ENCODE measurements at regions not wholly inside any gene's neighbourhood (a gene's known extent, or its start where the extent isn't known, plus 50 kb on each side); places are given as distances from the start of the nearest gene placed in this dataset.
"Not testable (repeated sequence)": the region's sequence is repeated elsewhere in the genome, so short reads cannot be mapped to it uniquely, and the experiment has no call there.

- DNase-seq, result no peak
Observed at GRCh38 chr2:7860693-7861092, 821.2 kb upstream of the ID2 start.

GRCh38 chr2:7861910-7862702, 819.8 kb upstream of the ID2 start:
- no peak for DNase-seq

- DNase-seq, result no peak
Observed at GRCh38 chr2:7866104-7866503, 815.8 kb upstream of the ID2 start.

- DNase-seq, result no peak
Observed at GRCh38 chr2:7866825-7867224, 815.0 kb upstream of the ID2 start.

DNA sequence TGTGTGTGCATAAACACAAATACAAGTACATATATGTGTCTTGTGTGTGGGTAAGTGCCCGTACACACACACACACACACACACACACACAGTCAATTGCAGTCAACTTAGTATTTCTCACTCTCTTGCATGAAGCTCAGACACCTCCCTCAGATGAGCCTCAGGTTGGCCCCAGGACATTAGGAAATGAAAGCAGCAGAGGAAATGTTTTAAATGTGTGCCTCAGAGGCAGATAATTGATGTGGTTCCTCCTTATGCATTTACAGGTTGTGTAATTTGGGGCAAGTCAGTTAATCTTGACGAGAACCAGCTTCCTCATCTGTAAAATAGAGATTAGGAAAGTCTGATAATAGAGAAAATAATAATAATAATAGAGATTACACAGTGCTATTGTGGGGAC, 814.0 kb upstream of the ID2 start:
- no peak for DNase-seq

GRCh38 chr2:7868836-7869235, 813.0 kb upstream of the ID2 start:
- no peak for DNase-seq

DNA sequence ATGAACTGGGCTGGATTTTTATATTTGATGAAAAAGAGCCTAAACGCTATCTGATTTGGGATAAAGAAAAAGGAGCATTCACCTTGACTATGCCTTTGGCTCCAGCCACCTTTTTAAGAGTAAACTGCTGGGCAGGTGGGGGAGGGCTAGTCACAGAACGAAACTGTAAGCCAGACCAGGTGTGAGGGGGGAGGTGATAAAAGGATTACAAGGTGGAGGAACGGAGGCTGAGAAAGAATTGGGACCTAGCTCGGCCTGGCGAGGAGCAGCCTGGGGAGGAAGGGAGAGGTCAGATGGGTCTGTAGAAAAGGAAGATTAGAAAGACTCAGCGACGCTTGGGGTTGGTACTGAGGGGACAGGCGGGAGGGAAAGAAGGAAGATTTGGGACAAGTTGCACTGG, 805.4 kb upstream of the ID2 start:
- not testable (repeated sequence) for DNase-seq

- DNase-seq, result not testable (repeated sequence)
Observed at GRCh38 chr2:7878266-7878665, 803.6 kb upstream of the ID2 start.

- DNase-seq, result no peak
Observed at GRCh38 chr2:7878786-7879482, 802.9 kb upstream of the ID2 start.

GRCh38 chr2:7879483-7879835, 802.4 kb upstream of the ID2 start:
- DNase-seq, result no peak

GRCh38 chr2:7880126-7880525, 801.7 kb upstream of the ID2 start:
- no peak for DNase-seq

DNA sequence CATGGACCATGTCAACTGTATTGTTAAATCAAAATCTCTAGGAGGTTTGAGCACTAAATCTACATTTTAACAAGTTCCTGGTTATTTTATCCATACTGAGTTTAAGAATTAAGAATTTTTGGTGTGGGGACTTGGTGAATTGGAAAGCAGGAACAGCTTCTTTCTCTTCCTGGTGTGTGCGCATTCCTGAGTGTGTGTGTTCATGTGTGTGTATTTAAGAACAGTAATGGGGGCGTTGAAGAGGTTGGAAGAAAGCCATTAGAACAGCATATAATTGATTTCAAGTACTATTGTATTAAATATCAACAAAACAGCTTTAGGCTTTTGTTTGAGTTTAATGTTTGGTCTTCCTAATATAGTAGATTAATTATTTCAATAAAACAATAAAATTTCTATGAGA, 801.3 kb upstream of the ID2 start:
- DNase-seq, result no peak

- no peak for DNase-seq
Observed at GRCh38 chr2:7881063-7881462, 800.8 kb upstream of the ID2 start.

GRCh38 chr2:7881466-7881865, 800.4 kb upstream of the ID2 start:
- DNase-seq, result no peak

DNA sequence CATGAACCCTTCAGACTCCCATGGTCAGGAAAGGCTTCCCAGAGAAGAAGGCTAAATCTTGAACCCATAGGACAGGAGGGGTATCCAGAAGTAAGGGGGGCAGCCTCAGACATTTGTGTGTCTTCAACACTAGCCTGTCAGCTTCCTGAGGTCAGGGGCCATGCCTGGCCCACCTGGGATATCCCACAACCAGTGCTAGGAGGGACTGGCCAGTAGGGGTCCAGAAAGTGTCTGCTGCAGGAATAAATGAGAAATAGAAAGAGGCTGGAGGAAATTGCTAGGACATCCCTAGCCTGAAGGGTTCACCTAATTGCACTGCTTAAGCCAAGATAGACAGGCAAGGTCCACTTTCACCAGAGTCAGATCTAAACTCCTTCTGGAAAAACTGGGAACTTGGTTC, 799.6 kb upstream of the ID2 start:
- no peak for DNase-seq

GRCh38 chr2:7884338-7884737, 797.5 kb upstream of the ID2 start:
- DNase-seq, result no peak

- DNase-seq, result no peak
Observed at GRCh38 chr2:7886666-7887065, 795.2 kb upstream of the ID2 start.

DNA sequence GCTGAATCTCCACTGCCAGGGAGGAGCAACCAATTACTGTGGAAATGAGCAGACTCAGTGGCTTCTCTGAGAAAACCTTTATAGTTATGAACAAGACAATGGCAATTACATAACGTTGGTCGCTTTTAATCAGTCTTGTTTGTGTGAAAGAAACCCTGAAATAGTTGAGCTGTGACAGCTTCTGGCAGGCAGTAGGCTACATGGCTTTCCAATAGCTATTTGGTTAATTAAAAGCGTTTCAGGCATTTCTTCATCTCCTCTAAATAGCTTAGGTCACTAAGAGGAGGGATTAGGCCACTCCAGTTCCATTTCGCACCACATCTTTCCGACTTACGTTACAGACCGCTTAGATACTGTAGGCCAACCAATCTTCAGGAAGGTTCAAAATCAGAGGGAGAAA, 794.4 kb upstream of the ID2 start:
- DNase-seq, result no peak

DNA sequence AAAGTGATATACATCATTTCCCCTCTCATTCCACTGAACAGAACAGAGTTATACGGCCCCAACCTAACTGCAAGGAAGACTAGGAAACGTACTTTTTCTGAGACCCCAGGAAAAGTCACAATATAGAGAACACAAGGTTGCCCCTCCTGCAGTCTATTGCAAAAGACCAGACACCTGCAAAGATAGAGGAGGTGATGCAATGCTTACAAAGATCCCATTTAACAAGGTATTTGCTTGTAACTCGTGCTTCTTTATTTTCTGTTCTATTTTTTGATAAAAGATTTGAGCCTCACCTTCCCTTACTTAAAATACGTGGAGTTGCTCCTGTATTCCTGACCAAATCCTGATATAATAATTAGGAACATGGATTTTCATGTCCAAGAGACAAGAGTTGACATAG, 793.0 kb upstream of the ID2 start:
- DNase-seq, result no peak

- no peak for DNase-seq
Observed at GRCh38 chr2:7891312-7891711, 790.5 kb upstream of the ID2 start.

GRCh38 chr2:7895289-7895688, 786.6 kb upstream of the ID2 start:
- DNase-seq, result no peak

DNA sequence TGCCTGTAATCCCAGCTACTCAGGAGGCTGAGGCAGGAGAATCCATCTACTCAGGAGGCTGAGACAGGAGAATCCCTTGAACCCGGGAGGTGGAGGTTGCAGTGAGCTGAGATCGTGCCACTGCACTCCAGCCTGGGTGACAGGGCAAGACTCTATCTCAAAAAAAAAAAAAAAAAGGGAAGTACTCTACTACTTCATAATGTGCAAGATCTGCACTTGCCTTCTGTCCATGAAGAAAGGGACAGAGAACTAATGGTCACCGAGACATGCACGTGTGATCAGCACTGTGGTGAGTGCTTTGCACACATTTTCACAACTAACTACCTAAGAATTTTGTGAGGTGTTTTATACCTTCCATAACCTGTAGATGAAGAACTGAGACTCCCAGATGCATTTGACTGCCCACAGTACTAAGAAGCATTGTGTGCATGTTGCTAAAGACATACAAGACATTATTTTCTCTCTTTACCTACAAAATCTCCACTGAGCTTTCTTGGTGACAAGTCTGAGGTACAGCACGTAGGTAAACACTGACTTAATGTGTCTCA, 784.8 kb upstream of the ID2 start:
- no peak for DNase-seq

GRCh38 chr2:7899241-7899640, 782.6 kb upstream of the ID2 start:
- no peak for DNase-seq

DNA sequence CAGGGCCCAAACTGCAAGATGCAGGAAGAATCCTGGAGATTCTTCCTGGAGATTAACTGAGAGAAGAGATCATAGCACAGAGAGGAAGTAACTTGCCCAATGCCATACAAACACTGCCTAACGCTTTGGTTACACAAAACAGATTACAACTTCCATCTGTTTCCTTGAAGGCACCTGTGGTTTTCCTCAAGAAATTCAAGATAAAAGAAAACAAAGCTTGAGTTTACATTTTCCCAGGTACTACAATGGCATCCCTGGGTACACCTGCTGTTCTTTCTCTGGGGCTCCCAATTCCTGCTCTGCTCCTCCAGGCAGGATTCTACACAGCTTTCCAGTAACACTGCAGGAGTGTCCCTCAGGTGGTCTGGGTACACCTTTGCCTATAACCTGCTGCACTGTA, 781.9 kb upstream of the ID2 start:
- DNase-seq, result no peak
